ENCODE measurements at regions not wholly inside any gene's neighbourhood (a gene's known extent, or its start where the extent isn't known, plus 50 kb on each side); places are given as distances from the start of the nearest gene placed in this dataset.

DNA sequence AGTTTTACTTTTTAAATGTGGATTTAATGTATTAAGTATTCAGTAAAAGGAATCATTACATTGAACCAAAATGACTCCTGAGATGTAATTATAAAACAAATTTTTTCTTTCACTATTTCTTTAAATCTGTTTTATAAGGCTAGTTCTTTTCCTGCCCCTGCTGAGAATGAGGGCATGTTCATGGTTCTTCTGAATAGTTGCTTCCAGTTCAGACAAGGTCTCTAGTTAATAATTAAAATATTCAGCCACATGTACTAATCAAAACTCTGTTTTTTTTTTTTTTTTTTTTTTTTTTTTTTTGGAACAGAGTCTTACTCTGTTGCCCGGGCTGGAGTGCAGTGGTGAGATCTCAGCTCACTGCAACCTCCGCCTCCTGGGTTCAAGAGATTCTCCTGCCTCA lies 321.2 kb downstream of the DNAJB9 start:
- TF ChIP-seq, protein P1, sequence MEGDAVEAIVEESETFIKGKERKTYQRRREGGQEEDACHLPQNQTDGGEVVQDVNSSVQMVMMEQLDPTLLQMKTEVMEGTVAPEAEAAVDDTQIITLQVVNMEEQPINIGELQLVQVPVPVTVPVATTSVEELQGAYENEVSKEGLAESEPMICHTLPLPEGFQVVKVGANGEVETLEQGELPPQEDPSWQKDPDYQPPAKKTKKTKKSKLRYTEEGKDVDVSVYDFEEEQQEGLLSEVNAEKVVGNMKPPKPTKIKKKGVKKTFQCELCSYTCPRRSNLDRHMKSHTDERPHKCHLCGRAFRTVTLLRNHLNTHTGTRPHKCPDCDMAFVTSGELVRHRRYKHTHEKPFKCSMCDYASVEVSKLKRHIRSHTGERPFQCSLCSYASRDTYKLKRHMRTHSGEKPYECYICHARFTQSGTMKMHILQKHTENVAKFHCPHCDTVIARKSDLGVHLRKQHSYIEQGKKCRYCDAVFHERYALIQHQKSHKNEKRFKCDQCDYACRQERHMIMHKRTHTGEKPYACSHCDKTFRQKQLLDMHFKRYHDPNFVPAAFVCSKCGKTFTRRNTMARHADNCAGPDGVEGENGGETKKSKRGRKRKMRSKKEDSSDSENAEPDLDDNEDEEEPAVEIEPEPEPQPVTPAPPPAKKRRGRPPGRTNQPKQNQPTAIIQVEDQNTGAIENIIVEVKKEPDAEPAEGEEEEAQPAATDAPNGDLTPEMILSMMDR (IDR thresholded peaks at IDR 0.05) = no peak
- no peak for TF ChIP-seq POLR2A (IDR thresholded peaks at IDR 0.05)

Measured in uterus (tissue), 2 donors.